Adipose tissue (tissue), 3 donors: ENCODE measurements at regions not wholly inside any gene's neighbourhood (a gene's known extent, or its start where the extent isn't known, plus 50 kb on each side); places are given as distances from the start of the nearest gene placed in this dataset.
"Not testable (repeated sequence)": the region's sequence is repeated elsewhere in the genome, so short reads cannot be mapped to it uniquely, and the experiment has no call there.

Experiments
- H3K27ac ChIP-seq: one replicate; pipeline ENCODE4 v1.5.1; 2013; ENCODE audit warnings: low read depth, low read length
- whole genome bisulfite sequencing, 3 donors: extraction: QIAGEN DNeasy Blood & Tissue Kit; methylation state at CpG; one replicate each; pipeline ENCODE4 v1.1.7; 2013; 5-methylcytosine and 5-hydroxymethylcytosine counted together
- donor health status: healthy with polysubstance abuse.
- donor health status: Bipolar disorder and iron deficiency.
- donor health status: healthy.

DNA sequence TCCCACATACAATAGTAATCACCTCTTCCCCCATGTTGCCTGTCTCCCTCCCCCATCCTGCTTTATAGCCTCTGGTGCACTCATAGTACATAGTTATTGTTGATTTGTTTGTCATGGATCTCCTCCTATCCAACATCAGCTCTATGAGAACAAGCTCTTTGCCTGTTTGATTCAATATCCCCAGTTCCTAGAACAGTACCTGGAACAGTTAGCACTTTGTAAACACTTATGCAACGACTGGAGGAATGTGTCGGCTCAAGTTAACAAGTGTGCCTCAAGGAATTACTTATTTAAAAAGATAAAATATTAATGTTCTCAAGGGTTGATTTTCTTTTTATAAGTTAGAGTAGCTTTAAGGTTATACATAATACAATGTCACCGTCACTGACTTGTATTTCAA is 271.6 kb upstream of the KAZN start:
- no peak overlapping the region for H3K27ac ChIP-seq
- WGBS, 3 donors = 72 to 91% (median 90%) methylated on average over 3 of the region's 3 CpGs

DNA sequence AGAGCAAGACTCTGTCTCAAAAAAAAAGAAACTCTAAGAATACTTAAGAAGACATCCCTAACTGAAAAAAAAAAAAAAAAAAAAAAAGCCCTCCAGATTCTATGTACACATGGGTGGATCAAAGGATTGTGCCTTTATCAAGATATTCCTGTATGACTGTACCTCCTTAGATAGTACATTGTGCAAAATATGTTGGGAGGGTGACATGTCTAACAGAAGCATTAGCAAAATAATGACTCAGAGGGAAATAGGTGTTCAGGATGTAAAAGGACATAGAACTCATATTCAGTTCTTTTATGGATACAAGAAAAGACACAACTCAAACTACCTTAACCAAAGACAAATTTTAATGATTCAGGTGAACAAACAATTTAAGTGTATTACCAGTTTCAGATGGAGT is 269.8 kb upstream of the KAZN start:
- H3K27ac ChIP-seq = no peak overlapping the region

DNA sequence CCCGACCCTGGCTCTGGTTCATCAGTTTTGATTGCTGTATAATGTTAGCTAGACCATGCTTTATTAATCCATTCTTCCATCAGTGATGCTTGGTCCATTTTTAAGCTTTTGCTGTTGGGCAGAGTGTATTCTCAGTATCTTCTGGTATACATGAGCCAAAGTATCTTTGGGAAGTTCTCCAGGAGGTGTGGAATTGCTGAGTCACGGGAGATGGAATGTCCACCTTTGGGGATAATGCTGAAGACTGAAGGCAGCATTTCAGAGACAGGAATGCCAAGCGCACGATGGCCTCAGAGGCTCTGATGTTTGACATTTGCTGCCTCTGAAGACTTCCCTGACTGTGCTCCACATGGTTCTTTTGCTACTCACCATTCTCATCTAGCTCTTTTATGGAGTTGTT is 266.3 kb upstream of the KAZN start:
- 67 to 72% (median 68%) methylated on average over 4 of the region's 4 CpGs for WGBS, 3 donors

DNA sequence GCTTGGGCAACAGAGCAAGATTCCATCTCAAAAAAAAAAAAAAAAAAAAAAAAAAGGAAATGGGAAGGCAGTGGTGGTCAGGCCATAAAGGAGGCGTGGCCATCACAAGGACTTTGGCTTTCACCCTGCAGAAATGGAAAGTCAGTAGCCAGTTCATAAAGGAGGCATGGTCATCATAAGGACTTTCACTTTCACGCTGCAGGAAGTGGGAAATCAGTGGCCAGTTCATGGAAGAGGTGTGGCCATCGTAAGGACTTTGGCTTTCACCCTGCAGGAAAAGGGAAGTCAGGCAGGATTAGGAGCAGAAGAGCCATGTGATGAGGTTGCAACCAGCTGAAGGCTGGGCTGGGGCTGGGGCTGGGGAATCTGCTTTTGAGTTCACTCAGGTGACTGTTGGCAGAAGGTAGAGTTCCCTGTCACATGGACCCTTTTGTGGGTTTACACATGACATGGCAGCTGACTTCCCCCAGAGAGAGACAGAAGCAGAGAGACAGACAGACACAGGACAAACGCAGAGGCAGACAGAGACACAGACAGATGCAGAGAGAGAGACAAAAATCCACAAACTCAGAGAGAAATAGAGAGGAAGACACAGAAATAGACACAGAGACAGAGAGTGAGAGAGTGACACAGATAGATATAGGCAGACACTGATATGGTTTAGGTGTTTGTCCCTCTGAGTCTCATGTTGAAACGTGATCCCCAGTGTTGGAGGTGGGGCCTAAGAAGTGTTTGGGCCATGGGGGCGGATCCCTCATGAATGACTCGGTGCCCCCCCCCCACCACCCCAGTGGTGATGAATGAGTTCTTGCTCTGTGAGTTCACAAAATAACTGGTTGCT is 263.9 kb upstream of the KAZN start:
- 59 to 67% (median 60%) methylated on average over 7 of the region's 7 CpGs for WGBS, 3 donors
- no peak overlapping the region for H3K27ac ChIP-seq

More for the DNA sequence above, 266.3 kb upstream of the KAZN start:
- no peak overlapping the region for H3K27ac ChIP-seq

DNA sequence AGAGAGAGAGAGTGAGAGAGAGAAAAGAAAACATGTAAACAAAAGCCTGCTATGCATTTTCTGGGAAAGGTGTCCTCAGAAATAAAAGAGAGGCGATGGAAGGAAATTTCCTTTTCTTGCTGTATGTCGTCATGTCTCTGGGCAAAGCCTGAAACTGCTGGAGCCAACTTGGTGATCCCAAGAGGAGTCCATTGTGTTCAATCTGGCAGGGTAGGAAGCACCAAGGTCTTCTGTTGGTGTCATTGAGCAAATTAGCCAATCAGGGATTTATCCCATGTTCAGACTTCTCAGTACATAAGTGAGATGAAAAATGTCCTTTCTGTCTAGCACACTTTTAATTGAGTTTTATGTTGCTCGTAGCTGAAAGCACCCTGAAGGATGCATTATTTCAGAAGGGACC is 260.0 kb upstream of the KAZN start:
- 66 to 73% (median 72%) methylated on average over 3 of the region's 3 CpGs for WGBS, 3 donors
- no peak overlapping the region for H3K27ac ChIP-seq

DNA sequence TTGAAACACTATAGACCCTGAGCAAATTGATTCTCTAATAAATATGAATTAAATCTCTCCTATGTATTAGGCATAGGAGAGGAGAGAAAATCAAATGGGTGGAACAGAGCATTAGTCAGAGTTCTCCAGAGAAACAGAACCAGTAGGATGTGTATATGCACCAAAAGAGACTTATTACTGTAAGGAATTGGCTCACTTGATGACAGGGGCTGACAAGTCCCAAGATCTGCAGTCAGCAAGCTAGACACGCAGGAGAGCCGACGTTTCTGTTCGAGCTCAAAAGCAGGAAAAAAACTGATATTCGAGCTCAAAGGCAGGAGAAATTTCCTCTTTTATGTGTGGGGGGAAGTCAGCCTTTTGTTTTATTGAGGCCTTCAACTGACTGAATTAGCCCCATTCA is 259.2 kb upstream of the KAZN start:
- WGBS, 3 donors = 60 to 68% (median 67%) methylated on average over 5 of the region's 5 CpGs
- no peak overlapping the region for H3K27ac ChIP-seq

DNA sequence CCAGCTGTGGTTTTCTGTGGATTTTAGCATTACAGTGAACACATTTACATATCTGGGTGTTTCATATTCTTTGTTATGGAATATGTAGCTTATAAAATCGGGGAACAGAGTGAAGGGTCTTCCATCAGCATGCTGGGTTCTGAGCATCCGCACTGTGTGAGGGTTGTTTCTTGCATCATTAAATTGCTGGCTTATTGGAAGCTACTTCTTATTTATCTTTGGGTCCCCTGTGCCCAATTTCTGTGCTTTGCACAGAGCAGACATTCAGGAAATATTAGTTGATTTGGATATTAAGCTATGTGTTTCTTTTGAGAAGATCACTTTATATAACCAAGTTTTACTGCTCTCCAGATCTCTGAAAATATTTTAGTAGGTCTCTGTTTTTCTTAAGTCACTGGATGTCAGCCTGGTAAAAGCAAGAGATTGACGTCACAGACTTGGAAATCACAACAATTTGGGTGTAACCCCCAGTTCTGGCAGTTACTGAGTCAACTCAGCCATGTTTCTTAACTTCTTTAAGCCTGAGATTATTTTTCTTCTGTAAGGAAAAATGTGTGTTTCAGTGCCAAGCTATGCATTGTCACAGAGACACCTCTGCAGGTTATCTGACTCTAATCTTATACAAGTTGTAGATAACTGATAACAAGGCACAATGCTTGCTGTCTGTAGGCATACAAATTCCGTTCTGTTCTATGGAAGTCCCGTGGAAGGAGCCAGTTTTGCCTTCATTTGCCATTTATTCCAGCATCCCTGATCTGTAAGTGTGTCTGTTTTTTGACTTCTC is 258.3 kb upstream of the KAZN start:
- WGBS, 3 donors = 38 to 48% (median 48%) methylated on average over 5 of the region's 5 CpGs
- H3K27ac ChIP-seq = no peak overlapping the region

DNA sequence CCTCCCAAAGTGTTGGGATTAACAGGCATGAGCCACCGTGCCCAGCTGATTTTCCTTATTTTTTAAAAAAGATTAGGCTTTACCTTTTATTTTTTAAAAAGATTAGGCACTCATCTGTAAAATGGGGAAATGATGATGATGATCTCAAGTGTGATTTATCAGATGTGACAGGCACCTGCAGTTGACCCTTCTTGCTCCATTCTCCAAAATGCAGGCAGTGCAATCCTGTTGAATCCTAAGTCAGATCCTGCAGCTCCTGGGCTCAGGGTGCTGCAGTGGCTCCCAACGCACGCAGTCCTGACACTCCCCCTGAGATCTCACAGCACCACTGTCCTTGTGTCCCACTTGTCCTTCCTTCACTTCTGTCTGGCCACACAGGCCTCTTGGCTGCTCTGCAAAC is 257.3 kb upstream of the KAZN start:
- 85 to 90% (median 85%) methylated on average over 3 of the region's 3 CpGs for WGBS, 3 donors

DNA sequence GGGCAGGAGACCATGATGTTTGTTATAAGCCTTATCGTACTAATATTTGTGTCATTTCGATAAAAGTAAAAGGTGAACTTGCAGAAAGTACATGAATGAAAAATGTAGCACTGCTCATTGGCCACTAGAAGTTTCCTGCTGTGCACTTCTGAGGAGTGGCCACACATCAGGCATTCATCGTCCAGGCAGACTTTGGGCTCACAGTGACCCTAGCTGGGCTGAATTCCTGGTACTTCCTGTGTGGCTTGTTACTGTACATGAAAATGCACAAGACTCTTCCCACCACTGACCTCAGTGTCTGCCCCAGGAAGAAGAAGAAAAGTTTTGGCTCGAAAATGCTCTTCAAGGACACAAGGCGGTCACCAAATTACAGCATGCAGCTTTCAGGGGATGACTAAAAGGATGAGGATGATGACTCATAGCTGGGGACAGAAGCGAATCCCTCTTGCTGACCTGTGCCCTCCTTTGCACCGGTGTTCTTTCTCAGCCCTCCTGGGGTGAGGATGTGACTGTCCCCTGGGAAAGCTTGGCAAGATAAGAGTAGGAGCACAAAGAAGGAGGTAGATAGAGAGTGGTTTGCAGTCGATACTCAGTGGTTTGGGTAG is 252.4 kb upstream of the KAZN start:
- WGBS, 3 donors = 63 to 68% (median 63%) methylated on average over 8 of the region's 8 CpGs
- H3K27ac ChIP-seq = no peak overlapping the region

More for the DNA sequence above, 257.3 kb upstream of the KAZN start:
- H3K27ac ChIP-seq = no peak overlapping the region

DNA sequence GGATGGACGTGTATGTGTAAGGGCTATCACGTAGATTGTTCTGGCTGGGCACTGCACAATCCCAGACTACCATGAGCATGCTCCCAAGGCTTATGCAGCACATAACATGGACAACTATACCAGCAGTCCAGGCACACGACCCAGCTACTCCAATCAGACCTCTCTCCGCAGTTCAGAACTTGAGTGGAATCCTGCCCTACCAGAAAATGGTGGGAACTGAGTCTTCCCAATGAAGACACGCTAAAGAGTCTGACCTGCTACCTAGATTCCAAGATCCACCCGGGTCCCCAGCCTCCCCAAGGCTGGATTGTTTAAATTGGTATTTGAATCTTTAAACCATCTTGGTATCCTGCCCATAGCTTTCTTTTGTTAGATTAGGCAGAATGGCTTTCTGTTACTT is 251.3 kb upstream of the KAZN start:
- no peak overlapping the region for H3K27ac ChIP-seq
- 75 to 80% (median 76%) methylated on average over 6 of the region's 6 CpGs for WGBS, 3 donors

DNA sequence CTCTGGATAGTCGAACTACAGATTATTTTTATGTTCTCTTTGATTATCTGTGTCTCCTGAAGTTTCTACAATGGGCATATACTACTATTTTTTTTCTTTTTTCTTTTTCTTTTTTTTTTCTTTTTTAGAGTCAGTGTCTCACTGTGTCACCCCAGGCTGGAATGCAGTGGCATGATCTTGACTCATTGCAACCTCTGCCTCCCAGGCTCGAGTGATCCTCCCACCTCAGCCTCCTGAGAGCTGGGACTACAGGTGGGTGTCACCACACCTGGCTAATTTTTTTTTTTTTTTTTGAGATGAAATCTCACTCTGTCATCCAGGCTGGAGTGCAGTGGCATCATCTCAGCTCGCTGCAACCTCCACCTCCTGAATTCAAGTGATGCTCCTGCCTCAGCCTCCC is 250.7 kb upstream of the KAZN start:
- H3K27ac ChIP-seq = no peak overlapping the region
- WGBS, 3 donors = 61 to 80% (median 78%) methylated on average over 3 of the region's 3 CpGs

DNA sequence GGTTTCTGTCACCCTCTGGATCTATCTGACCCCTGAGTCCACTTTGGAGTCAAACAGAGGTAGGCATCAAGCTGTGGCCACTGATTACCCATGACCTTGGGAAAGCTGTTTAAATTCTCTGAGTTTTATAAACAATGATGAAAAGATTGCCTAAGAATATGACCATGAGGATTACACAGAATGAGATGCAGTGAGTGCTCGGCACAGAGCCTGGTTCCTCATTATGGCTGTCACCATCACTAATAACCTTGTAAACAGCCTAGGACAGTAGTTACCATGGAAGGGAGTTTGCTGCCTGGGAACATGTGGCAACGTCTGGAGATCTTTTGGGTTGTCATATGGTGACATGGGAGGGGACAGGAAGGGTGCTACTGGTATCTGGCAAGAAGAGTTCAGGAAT is 248.3 kb upstream of the KAZN start:
- 54 to 72% (median 65%) methylated on average over 2 of the region's 2 CpGs for WGBS, 3 donors
- H3K27ac ChIP-seq = no peak overlapping the region

DNA sequence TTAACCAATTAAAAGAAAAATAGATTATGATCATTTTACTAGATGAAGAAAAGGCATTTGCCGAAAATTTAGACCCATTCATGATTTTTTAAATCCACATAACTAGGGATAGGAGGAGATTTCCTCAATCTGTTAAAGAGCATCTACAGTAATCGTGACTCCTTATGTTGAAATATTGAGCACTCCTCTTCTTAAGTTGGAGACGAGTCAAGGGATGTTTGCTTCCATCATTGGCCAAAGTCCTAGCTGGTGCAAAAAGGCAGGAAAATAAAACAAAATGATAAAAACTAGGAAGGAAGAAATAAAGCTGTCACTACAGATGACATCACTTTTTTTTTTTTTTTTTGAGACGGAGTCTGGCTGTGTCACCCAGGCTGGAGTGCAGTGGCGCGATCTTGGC is 245.6 kb upstream of the KAZN start:
- WGBS, 3 donors = 51 to 65% (median 55%) methylated on average over 3 to 5 of the region's 6 CpGs
- no peak overlapping the region for H3K27ac ChIP-seq

DNA sequence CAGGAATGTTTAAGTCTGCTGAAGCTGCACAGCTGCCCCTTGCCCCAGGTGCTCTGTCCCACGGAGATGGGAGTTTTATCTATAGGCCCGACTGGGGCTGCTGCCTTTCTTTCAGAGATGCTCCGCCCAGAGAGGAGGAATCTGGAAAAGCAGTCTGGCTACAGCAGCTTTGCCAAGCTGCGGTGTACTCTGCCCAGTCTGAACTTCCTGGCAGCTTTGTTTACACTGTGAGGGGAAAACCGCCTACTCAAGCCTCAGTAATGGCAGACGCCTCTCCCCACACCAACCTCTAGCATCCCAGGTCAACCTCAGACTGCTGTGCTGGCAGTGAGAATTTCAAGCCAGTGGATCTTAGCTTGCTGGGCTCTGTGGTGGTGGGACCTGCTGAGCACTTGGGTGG is 237.5 kb upstream of the KAZN start:
- 21 to 36% (median 35%) methylated on average over 6 of the region's 6 CpGs for WGBS, 3 donors
- H3K27ac ChIP-seq = not testable (repeated sequence)

DNA sequence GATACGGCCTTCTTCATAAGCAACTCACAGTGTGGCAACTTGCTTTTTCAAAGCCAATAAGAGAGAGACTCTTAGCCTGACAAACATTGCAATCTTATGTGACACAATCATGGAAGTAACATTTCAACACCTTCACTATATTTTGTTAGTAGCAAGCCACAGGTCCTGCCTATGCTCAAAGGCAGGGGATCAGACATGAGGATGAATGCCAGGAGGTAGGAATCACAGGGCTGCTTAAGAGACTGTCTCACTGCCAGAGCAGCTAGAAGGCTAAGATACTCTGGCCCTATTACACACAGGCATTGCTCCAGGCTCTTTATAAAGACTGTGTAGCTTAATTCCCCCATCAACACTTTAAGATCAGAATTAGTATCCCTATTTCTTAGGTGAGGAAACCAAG is 236.2 kb upstream of the KAZN start:
- no peak overlapping the region for H3K27ac ChIP-seq
- WGBS, 3 donors = 92% methylated on average over 1 of the region's 1 CpG

DNA sequence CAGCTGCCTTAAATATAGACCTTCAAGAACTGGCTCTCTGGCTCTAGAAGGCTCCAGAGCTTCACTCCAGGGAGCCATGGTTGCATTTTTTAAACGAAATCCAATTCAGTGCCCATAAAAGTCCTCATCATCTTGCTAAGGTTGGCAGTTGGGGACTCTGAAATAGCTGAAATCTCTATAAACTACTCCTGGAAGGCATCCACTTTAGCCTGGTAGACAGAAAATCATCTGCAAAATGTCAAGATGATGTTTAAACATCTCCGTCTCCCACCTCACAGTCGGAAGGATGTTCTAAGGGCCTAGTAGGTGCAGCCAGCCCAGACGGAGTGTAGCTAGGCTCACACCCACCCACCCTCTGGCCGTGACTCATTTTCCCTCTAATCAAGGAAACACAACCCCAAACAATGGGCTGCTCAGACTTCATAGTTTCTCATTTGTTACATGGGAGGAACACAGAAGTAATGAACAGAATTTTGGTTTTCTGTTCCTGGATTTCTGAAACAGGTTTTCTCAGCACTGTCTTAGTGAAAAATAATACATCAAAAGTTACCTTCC is 235.4 kb upstream of the KAZN start:
- WGBS, 3 donors = 52 to 57% (median 56%) methylated on average over 5 of the region's 5 CpGs
- H3K27ac ChIP-seq = no peak overlapping the region

DNA sequence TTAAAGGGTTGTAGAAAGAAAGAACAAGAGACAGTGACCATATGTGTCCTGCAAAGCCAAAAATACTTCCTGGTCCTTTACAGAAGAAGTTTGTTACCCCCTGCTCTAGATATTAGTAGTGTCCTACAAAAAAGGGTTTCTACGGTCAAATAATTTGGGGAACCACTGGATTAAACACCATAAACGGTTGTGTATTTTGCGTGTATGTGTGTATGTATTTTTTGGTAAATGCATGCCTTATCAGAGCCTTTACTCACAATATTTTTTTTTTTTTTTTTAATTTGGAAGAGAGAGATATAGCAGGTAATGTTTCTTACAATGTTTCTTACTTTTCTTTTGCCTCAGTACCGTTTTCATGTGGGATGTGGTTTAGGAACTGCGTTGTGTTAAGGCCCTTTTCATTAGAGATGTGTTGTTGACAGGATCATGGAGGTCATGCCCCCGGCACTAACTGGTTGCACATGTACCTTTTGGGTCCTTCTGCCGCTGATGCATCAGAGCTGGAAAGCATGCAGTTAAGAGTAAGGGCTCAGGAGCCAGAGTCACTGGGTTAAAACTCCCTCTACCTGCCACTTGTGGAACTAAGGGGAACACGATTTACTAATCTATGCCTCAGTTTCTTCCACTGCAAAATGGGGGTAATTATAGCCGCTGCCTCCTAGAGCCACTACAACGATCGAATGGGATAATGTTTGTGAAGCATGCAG is 234.6 kb upstream of the KAZN start:
- no peak overlapping the region for H3K27ac ChIP-seq
- WGBS, 3 donors = 76 to 81% (median 78%) methylated on average over 11 of the region's 11 CpGs

DNA sequence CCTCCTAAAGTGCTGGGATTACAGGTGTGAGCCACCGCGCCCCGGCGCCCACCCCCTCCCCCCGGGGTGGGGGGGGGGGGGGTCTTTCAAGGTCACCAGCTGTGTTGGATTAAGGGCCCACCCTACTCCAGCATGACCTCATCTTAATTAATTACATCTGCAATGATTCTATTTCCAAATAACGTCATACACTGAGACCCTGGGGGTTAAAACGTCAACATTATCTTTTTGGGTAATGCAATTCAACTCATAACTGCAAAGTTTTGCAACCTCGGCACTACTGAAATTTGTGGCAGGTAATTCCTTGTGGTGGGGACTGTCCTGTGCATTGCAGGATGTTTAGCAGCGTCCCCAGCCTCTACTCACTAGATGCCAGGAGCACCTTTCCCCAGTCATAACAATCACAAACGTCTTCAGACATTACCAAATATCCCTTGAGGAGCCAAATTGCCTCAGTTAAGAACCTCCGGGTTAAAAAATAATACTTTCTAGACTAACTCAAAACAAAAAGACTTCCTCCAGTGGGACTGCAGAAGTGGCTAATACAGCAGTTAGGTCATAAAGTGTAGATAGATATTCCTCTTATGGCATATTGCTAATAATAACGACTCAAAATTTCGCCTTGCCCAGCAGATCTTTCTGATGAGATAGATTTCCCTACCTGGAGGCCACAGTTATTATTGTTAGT is 233.0 kb upstream of the KAZN start:
- 51 to 60% (median 54%) methylated on average over 9 to 13 of the region's 13 CpGs for WGBS, 3 donors
- H3K27ac ChIP-seq = no peak overlapping the region
